Spleen (tissue), 7 donors: ENCODE measurements at regions not wholly inside any gene's neighbourhood (a gene's known extent, or its start where the extent isn't known, plus 50 kb on each side); places are given as distances from the start of the nearest gene placed in this dataset.

Experiments used
- POLR2AphosphoS5 ChIP-seq, 3 donors: sonication (generic); formaldehyde crosslinking; IDR thresholded peaks; one replicate each; pipeline ENCODE4 v1.5.1; 2017; ENCODE audit warnings: antibody characterized with exemption in 3 of 3
- TF ChIP-seq, protein P1 (sequence below), 11 experiments: fragments of 200-600 bp in 7 of 11; fragments of 450-650 bp in 4 of 11; sonication (generic) in 4 of 11; IDR thresholded peaks in 8 of 11; conservative IDR thresholded peaks in 3 of 11; 1 replicate in 7 of 11; 2 replicates in 4 of 11; pipeline versions ENCODE4 v1.4.0 to v1.8.0; 2016 to 2021; ENCODE audit warnings: antibody characterized with exemption in 11 of 11, inconsistent platforms in 4 of 11, mild to moderate bottlenecking in 1 of 11
- donor health status: DM: no; HTN: no; CAD: no; lungs with moderate emphysema.
- donor health status: DM: no; HTN: no; CAD: no.
- donor health status: DM: no; HTN: no; CAD: no.

DNA sequence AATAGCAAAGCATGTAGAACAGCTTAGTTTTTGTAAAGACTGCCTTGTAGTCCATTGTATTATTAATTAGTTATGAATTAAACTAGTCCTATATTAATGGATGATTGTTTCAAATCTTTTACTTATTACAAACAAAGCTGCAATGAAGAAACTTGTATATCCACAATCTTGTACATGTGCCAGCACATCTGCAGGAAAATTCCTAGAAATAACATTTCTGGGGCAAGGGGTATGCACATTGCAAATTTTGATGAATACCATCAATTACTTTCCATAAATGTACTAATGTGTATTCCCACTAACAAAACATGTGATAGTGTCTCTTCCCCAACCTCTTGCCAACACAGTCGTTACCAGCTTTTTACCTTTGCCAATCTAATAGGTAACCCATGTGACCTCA lies 73.6 kb upstream of the AKAP12 start:
- TF ChIP-seq, protein P1, sequence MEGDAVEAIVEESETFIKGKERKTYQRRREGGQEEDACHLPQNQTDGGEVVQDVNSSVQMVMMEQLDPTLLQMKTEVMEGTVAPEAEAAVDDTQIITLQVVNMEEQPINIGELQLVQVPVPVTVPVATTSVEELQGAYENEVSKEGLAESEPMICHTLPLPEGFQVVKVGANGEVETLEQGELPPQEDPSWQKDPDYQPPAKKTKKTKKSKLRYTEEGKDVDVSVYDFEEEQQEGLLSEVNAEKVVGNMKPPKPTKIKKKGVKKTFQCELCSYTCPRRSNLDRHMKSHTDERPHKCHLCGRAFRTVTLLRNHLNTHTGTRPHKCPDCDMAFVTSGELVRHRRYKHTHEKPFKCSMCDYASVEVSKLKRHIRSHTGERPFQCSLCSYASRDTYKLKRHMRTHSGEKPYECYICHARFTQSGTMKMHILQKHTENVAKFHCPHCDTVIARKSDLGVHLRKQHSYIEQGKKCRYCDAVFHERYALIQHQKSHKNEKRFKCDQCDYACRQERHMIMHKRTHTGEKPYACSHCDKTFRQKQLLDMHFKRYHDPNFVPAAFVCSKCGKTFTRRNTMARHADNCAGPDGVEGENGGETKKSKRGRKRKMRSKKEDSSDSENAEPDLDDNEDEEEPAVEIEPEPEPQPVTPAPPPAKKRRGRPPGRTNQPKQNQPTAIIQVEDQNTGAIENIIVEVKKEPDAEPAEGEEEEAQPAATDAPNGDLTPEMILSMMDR (IDR thresholded peaks at IDR 0.05 in 8 of 11, conservative IDR thresholded peaks at IDR 0.05 in 3 of 11), result no peak
- TF ChIP-seq POLR2AphosphoS5 (IDR thresholded peaks at IDR 0.05), result no peak
